Endothelial cell of umbilical vein (primary cell): ENCODE measurements at regions not wholly inside any gene's neighbourhood (a gene's known extent, or its start where the extent isn't known, plus 50 kb on each side); places are given as distances from the start of the nearest gene placed in this dataset.

Experiments
- BruUV-seq: library from RNA; stranded (reverse); fragments of 400-500 nt; replicated peaks from 2 replicates; lab custom pipeline; 2021; lab: Mats Ljungman, UMichigan
- CTCF ChIA-PET: fragments of 300-600, 350-600 bp; sonication (Branson Sonifier 250); formaldehyde crosslinking; loops from one replicate; lab custom pipeline; 2021; ENCODE audit warnings: antibody characterized with exemption, inconsistent platforms; lab: Charles Lee
- POLR2A ChIA-PET: fragments of 300-600, 350-600 bp; sonication (Branson Sonifier 250); formaldehyde crosslinking; loops from one replicate; lab custom pipeline; 2021; ENCODE audit warnings: antibody characterized with exemption, inconsistent platforms; lab: Charles Lee
- DNase-seq: peaks from one replicate; pipeline ENCODE4 v3.0.0-alpha.2; 2011; ENCODE audit warnings: low read depth, low spot score
- FAIRE-seq: peaks from 2 replicates; lab custom pipeline; 2011; peaks lifted over from hg19 to GRCh38; lab: Jason Lieb, UNC
- H2AFZ ChIP-seq: 2 replicates; pipeline ENCODE4 v1.6.0; 2012; ENCODE audit warnings: low read depth, low read length, control low read depth, inconsistent platforms
- H3K27ac ChIP-seq: 2 replicates; pipeline ENCODE4 v1.5.1; 2011; ENCODE audit warnings: low read depth, mild to moderate bottlenecking, control low read depth, low read length, moderate library complexity; ENCODE audit not compliant: insufficient read depth
- H3K27me3 ChIP-seq, 2 experiments: 2 replicates each; pipeline versions ENCODE4 v1.6.0 to v1.6.1; 2011; ENCODE audit warnings: low read length in 2 of 2, mixed read lengths in 1 of 2; ENCODE audit not compliant: control insufficient read depth in 2 of 2, insufficient read depth in 2 of 2
- H3K36me3 ChIP-seq, 2 experiments: 2 replicates in 1 of 2; 3 replicates in 1 of 2; pipeline ENCODE4 v1.5.1; 2011; ENCODE audit warnings: low read length in 2 of 2, mild to moderate bottlenecking in 1 of 2, moderate library complexity in 1 of 2; ENCODE audit not compliant: control insufficient read depth in 2 of 2, insufficient read depth in 2 of 2; ENCODE audit errors: extremely low read depth in 1 of 2
- H3K4me1 ChIP-seq: 3 replicates; pipeline ENCODE4 v1.5.1; 2011; ENCODE audit warnings: mild to moderate bottlenecking, low read length; ENCODE audit not compliant: control insufficient read depth, insufficient read depth; ENCODE audit errors: extremely low read depth
- H3K4me2 ChIP-seq: 2 replicates; pipeline ENCODE4 v1.6.1; 2011; ENCODE audit warnings: low read length, control low read depth, mixed read lengths; ENCODE audit not compliant: insufficient read depth
- H3K4me3 ChIP-seq, 3 experiments: fragments of 200-600 bp in 1 of 3; sonication (generic), shearing (Covaris generic) in 1 of 3; replicated peaks in 1 of 3; 2 replicates each; pipeline ENCODE4 v1.5.1; 2011 to 2016; ENCODE audit warnings: control low read depth in 3 of 3, low read length in 3 of 3, mild to moderate bottlenecking in 2 of 3, inconsistent platforms in 1 of 3, low read depth in 1 of 3, moderate library complexity in 1 of 3; ENCODE audit not compliant: insufficient read depth in 1 of 3
- H3K79me2 ChIP-seq: 2 replicates; pipeline ENCODE4 v1.6.0; 2012; ENCODE audit warnings: low read length, inconsistent platforms; ENCODE audit not compliant: control insufficient read depth, insufficient read depth
- H3K9ac ChIP-seq: replicated peaks from 2 replicates; pipeline ENCODE3; 2011; ENCODE audit warnings: low read length, control low read depth; ENCODE audit not compliant: insufficient read depth; ENCODE audit errors: extremely low read depth
- H3K9me1 ChIP-seq: replicated peaks from 3 replicates; pipeline ENCODE4 v1.6.0; 2011; ENCODE audit warnings: mild to moderate bottlenecking, low read length; ENCODE audit not compliant: control insufficient read depth, insufficient read depth; ENCODE audit errors: extremely low read depth
- H3K9me3 ChIP-seq: replicated peaks from 2 replicates; pipeline ENCODE4 v1.5.1; 2012; ENCODE audit warnings: low read length, inconsistent platforms; ENCODE audit not compliant: control insufficient read depth, insufficient read depth
- H4K20me1 ChIP-seq: replicated peaks from 2 replicates; pipeline ENCODE3; 2011; ENCODE audit warnings: mild to moderate bottlenecking, low read length; ENCODE audit not compliant: control insufficient read depth, insufficient read depth; ENCODE audit errors: extremely low read depth
- EZH2 ChIP-seq: IDR thresholded peaks from 2 replicates; pipeline ENCODE4 v1.6.1; 2012; ENCODE audit warnings: borderline replicate concordance, low read depth, mild to moderate bottlenecking, moderate library complexity, low read length, inconsistent platforms; ENCODE audit not compliant: severe bottlenecking
- FOS ChIP-seq: IDR thresholded peaks from 2 replicates; pipeline ENCODE4 v1.6.1; 2011; ENCODE audit warnings: mild to moderate bottlenecking, low read length, moderate library complexity, borderline replicate concordance; ENCODE audit not compliant: insufficient read depth
- GATA2 ChIP-seq: IDR thresholded peaks from 2 replicates; pipeline ENCODE4 v1.7.0; 2011; ENCODE audit warnings: low read depth, mild to moderate bottlenecking, moderate library complexity, mixed read lengths, low read length; ENCODE audit not compliant: insufficient read length, insufficient read depth
- JUN ChIP-seq: IDR thresholded peaks from 2 replicates; pipeline ENCODE4 v1.6.1; 2011; ENCODE audit warnings: borderline replicate concordance, low read depth; ENCODE audit not compliant: insufficient read length, insufficient read depth
- MYC ChIP-seq: IDR thresholded peaks from one replicate; pipeline ENCODE4 v1.6.1; 2011; ENCODE audit warnings: mild to moderate bottlenecking, low read depth, low read length
- POLR2A ChIP-seq: IDR thresholded peaks from 2 replicates; pipeline ENCODE4 v1.6.1; 2012; ENCODE audit warnings: low read depth, mild to moderate bottlenecking, control low read depth, low read length
- POLR2AphosphoS5 ChIP-seq: IDR thresholded peaks from 2 replicates; pipeline ENCODE4 v1.6.1; 2012; ENCODE audit warnings: low read depth, mild to moderate bottlenecking, control low read depth, low read length, moderate library complexity; ENCODE audit not compliant: insufficient read depth
- dilution Hi-C: fragments of 300-500 bp; cut with MboI; formaldehyde crosslinking; loops from one replicate; pipeline ENCODE4 v1.15.0; 2019; ENCODE audit warnings: low sequenced_read_pairs; ENCODE audit not compliant: extremely low pct_ligation_motif_present
- intact Hi-C: fragments of 100-400 bp; cut with micrococcal nuclease; formaldehyde crosslinking; loops from one replicate; pipeline ENCODE4 v1.10.0; 2022
- TF ChIP-seq, protein P1 (sequence below): IDR thresholded peaks from 2 replicates; pipeline ENCODE4 v1.6.1; 2011; ENCODE audit not compliant: insufficient read depth, insufficient read length
- TF ChIP-seq, protein P2 (sequence below), 2 donors: IDR thresholded peaks; 1 replicate in 1 of 2; 2 replicates in 1 of 2; pipeline ENCODE4 v1.5.1; 2011; ENCODE audit warnings: low read length in 2 of 2, mild to moderate bottlenecking in 2 of 2, moderate library complexity in 2 of 2, control low read depth in 1 of 2, inconsistent platforms in 1 of 2, low read depth in 1 of 2; ENCODE audit not compliant: insufficient read depth in 1 of 2; ENCODE audit errors: extremely low read depth in 1 of 2

DNA sequence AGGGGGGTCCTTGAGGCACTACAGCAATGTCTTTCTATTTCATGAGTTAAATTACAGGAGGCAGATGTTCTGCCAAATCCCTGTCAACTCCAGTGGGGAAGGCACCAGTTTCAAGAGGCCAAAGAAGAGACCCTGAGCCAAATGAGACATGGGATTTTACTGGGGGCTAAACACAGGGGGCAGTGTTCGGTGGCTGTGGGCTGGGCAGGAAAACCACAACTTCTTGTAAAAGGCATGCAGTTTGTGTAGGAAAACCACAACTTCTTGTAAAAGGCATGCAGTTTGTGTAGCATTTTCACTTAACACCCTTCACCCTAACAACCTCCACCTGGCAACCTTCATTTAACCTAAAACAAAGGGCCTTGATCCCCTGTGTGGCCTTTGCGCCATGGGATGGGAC, 61.0 kb downstream of the POLR2M start:
- Histone ChIP-seq H2AFZ (no peak overlapping the region), H3K27me3 (no peaks in the 10 kb centered on the region), H3K4me3 (no peak overlapping the region), H3K27ac (no peak overlapping the region), H3K4me1 (no peaks in the 10 kb centered on the region), H3K4me2 (no peak overlapping the region), H3K9me1 (no peaks in the 10 kb centered on the region), H4K20me1 (no peaks in the 10 kb centered on the region), H3K9ac (no peak overlapping the region), H3K36me3 (no peaks in the 10 kb centered on the region), H3K9me3 (no peaks in the 10 kb centered on the region), H3K79me2 (no peaks in the 10 kb centered on the region)
- ChIA-PET CTCF (interaction anchor here (1.0 to 4.0 kb wide), 3 partner anchors 17 to 303 kb away, joined by 3 to 20 read pairs (median 19); no protein-coding TSS in a partner anchor), POLR2A (no interaction called here)
- dilution Hi-C loops (no loop called here), intact Hi-C loops (no loop called here)
- FAIRE-seq = no peak
- no peak for TF ChIP-seq JUN
- no peak for TF ChIP-seq POLR2AphosphoS5
- no peak for TF ChIP-seq GATA2
- TF ChIP-seq, protein P1, sequence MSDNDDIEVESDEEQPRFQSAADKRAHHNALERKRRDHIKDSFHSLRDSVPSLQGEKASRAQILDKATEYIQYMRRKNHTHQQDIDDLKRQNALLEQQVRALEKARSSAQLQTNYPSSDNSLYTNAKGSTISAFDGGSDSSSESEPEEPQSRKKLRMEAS = no peak
- TF ChIP-seq, protein P2, sequence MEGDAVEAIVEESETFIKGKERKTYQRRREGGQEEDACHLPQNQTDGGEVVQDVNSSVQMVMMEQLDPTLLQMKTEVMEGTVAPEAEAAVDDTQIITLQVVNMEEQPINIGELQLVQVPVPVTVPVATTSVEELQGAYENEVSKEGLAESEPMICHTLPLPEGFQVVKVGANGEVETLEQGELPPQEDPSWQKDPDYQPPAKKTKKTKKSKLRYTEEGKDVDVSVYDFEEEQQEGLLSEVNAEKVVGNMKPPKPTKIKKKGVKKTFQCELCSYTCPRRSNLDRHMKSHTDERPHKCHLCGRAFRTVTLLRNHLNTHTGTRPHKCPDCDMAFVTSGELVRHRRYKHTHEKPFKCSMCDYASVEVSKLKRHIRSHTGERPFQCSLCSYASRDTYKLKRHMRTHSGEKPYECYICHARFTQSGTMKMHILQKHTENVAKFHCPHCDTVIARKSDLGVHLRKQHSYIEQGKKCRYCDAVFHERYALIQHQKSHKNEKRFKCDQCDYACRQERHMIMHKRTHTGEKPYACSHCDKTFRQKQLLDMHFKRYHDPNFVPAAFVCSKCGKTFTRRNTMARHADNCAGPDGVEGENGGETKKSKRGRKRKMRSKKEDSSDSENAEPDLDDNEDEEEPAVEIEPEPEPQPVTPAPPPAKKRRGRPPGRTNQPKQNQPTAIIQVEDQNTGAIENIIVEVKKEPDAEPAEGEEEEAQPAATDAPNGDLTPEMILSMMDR (IDR thresholded peaks at IDR 0.05; ENCODE audit: extremely low read depth in 1 of 2, insufficient read depth in 1 of 2, low read depth in 1 of 2, low read length in 2 of 2) = no peak
- TF ChIP-seq POLR2A = no peak
- no peak for TF ChIP-seq FOS
- TF ChIP-seq EZH2 = no peak
- TF ChIP-seq MYC = no peak
- no TSS peak for BruUV-seq
- DNase-seq = no peak
